MCF 10A (cell line): ENCODE measurements at regions not wholly inside any gene's neighbourhood (a gene's known extent, or its start where the extent isn't known, plus 50 kb on each side); places are given as distances from the start of the nearest gene placed in this dataset.

Experiments
- BruUV-seq: library from RNA; stranded (reverse); fragments of 400-500 nt; replicated peaks from 2 replicates; lab custom pipeline; 2021; lab: Mats Ljungman, UMichigan
- CTCF ChIA-PET: fragments of 300-600 bp; sonication (Branson Sonifier 250); formaldehyde crosslinking; extraction: SDS; loops from one replicate; lab custom pipeline; 2021; ENCODE audit warnings: antibody characterized with exemption, inconsistent platforms; lab: Yijun Ruan, JAX
- POLR2A ChIA-PET: fragments of 300-600, 350-650 bp; sonication (Branson Sonifier 250); formaldehyde crosslinking; extraction: SDS; loops from one replicate; lab custom pipeline; 2020; ENCODE audit warnings: antibody characterized with exemption, inconsistent platforms; lab: Yijun Ruan, JAX
- DNase-seq: peaks from one replicate; pipeline ENCODE4 v3.0.0-alpha.2; 2018; ENCODE audit not compliant: unreplicated experiment
- H3K27ac Mint-ChIP-seq: one replicate; pipeline ENCODE4 v1.8.0; 2022; ENCODE audit warnings: mild to moderate bottlenecking, low read depth, mixed read lengths; ENCODE audit not compliant: unreplicated experiment
- H3K27me3 Mint-ChIP-seq: one replicate; pipeline ENCODE4 v1.8.0; 2022; ENCODE audit warnings: mixed read lengths; ENCODE audit not compliant: insufficient read depth, unreplicated experiment
- H3K36me3 Mint-ChIP-seq: one replicate; pipeline ENCODE4 v1.8.0; 2022; ENCODE audit warnings: mild to moderate bottlenecking, moderate library complexity, mixed read lengths; ENCODE audit not compliant: insufficient read depth, unreplicated experiment
- H3K4me1 Mint-ChIP-seq: one replicate; pipeline ENCODE4 v1.8.0; 2022; ENCODE audit warnings: mixed read lengths; ENCODE audit not compliant: insufficient read depth, unreplicated experiment
- H3K4me3 Mint-ChIP-seq: one replicate; pipeline ENCODE4 v1.8.0; 2022; ENCODE audit warnings: mild to moderate bottlenecking, moderate library complexity, mixed read lengths; ENCODE audit not compliant: unreplicated experiment
- H3K9me3 Mint-ChIP-seq: one replicate; pipeline ENCODE4 v1.8.0; 2022; ENCODE audit warnings: mixed read lengths; ENCODE audit not compliant: unreplicated experiment
- intact Hi-C: fragments of 100-400 bp; cut with micrococcal nuclease; formaldehyde crosslinking; loops from 2 replicates; pipeline ENCODE4 v1.14.1; 2022
- TF ChIP-seq, protein P1 (sequence below): fragments of 200-600 bp; IDR thresholded peaks from one replicate; pipeline ENCODE4 v1.8.0; 2022; ENCODE audit warnings: antibody characterized with exemption, mild to moderate bottlenecking; ENCODE audit not compliant: unreplicated experiment

DNA sequence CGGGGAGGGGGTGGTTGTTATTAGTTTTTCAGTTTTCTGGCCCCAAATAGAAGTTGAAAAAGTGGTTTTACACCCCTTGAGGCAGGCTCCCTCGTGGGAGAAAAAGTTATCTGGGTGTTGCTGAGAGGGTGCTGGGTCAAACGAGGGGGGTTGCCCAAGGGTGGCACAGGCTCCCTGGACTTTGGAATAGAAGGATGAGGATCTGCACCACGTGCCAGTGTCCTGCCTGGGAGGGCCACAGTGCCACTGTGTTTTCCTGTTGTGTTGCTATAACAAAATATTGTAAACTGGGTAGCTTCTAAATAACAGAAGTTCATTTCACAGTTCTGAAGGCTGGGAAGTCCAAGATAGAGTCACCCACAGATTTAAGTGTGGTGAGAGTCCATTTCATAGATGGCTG is 181.9 kb downstream of the CXCL12 start:
- Mint-ChIP-seq H3K27ac (no peak overlapping the region), H3K4me3 (no peak overlapping the region), H3K27me3 (peaks cover 94% of the 10 kb centered on the region), H3K4me1 (no peaks in the 10 kb centered on the region), H3K36me3 (no peaks in the 10 kb centered on the region), H3K9me3 (no peaks in the 10 kb centered on the region)
- TF ChIP-seq, protein P1, sequence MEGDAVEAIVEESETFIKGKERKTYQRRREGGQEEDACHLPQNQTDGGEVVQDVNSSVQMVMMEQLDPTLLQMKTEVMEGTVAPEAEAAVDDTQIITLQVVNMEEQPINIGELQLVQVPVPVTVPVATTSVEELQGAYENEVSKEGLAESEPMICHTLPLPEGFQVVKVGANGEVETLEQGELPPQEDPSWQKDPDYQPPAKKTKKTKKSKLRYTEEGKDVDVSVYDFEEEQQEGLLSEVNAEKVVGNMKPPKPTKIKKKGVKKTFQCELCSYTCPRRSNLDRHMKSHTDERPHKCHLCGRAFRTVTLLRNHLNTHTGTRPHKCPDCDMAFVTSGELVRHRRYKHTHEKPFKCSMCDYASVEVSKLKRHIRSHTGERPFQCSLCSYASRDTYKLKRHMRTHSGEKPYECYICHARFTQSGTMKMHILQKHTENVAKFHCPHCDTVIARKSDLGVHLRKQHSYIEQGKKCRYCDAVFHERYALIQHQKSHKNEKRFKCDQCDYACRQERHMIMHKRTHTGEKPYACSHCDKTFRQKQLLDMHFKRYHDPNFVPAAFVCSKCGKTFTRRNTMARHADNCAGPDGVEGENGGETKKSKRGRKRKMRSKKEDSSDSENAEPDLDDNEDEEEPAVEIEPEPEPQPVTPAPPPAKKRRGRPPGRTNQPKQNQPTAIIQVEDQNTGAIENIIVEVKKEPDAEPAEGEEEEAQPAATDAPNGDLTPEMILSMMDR = no peak
- ChIA-PET POLR2A (no interaction called here), CTCF (no interaction called here)
- intact Hi-C loops = no loop called here
- BruUV-seq = no TSS peak
- DNase-seq = no peak

- TF ChIP-seq, protein P1 = no peak
- H3K4me1 Mint-ChIP-seq = no peaks in the 10 kb centered on the region
- POLR2A ChIA-PET = no interaction called here
- intact Hi-C loops = no loop called here
- no TSS peak for BruUV-seq
- CTCF ChIA-PET = no interaction called here
- peaks cover 96% of the 10 kb centered on the region for H3K27me3 Mint-ChIP-seq
- H3K36me3 Mint-ChIP-seq = no peaks in the 10 kb centered on the region
- no peak overlapping the region for H3K27ac Mint-ChIP-seq
- no peaks in the 10 kb centered on the region for H3K9me3 Mint-ChIP-seq
- H3K4me3 Mint-ChIP-seq = no peak overlapping the region
- DNase-seq = no peak
Observed at GRCh38 chr10:44201656-44202055, 183.2 kb downstream of the CXCL12 start.

GRCh38 chr10:44201011-44201410 is 183.9 kb downstream of the CXCL12 start:
- peaks cover 90% of the 10 kb centered on the region for H3K27me3 Mint-ChIP-seq
- DNase-seq = no peak
- no peak overlapping the region for H3K4me3 Mint-ChIP-seq
- H3K36me3 Mint-ChIP-seq = no peaks in the 10 kb centered on the region
- intact Hi-C loops = no loop called here
- TF ChIP-seq, protein P1 = no peak
- ChIA-PET CTCF (interaction anchor here (0.6 kb wide), 1 partner anchor 344 kb away, joined by 3 read pairs; no protein-coding TSS in a partner anchor), POLR2A (no interaction called here)
- H3K4me1 Mint-ChIP-seq = peaks cover 5% of the 10 kb centered on the region
- BruUV-seq = no TSS peak
- H3K9me3 Mint-ChIP-seq = no peaks in the 10 kb centered on the region
- no peak overlapping the region for H3K27ac Mint-ChIP-seq

DNA sequence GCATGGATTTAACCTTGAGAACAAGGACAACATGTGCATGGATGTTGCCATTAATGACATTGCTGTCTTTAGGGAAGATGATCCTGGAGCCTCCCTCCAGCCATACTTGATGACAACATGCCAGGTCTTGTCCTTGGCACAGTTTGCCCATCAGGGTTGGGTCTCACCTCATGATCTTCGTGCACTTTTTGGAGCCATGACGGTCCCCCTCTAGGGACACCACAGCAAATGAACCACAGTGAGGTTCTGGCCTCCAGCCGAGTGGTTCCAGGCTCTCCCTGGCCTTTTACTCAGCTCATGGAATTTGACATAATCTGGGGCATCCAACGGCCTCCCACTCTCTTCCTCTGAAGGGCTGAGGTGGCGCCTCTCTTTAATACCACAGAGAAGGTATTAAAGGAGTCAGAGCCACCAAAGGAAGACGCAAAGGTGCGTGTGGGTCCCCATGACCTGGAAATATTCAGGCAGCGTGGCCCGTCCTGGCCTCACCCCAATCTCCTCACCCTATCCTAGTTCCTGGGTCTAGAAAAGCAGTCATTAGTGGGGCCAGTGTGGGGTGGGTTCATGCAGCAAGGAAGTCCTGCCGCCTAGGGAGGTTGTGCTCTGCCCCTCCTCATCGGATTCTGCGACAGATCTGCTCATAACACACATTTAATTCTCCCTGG is 184.8 kb downstream of the CXCL12 start:
- ChIA-PET CTCF (no interaction called here), POLR2A (no interaction called here)
- no TSS peak for BruUV-seq
- Mint-ChIP-seq H3K9me3 (no peaks in the 10 kb centered on the region), H3K27me3 (peaks cover 81% of the 10 kb centered on the region), H3K4me1 (peaks cover 14% of the 10 kb centered on the region), H3K27ac (no peak overlapping the region), H3K4me3 (no peak overlapping the region), H3K36me3 (no peaks in the 10 kb centered on the region)
- intact Hi-C loops = loop anchor here (10.0 kb wide), 1 partner anchor 105 kb away; no protein-coding TSS in a partner anchor
- DNase-seq = no peak
- TF ChIP-seq, protein P1 = no peak
